GM23338 (cell line): ENCODE measurements at regions not wholly inside any gene's neighbourhood (a gene's known extent, or its start where the extent isn't known, plus 50 kb on each side); places are given as distances from the start of the nearest gene placed in this dataset.

Source experiments
- ATAC-seq: fragments of 200-7000 bp; cut with Tn5 transposase; 3 replicates; pipeline ENCODE4 v1.9.1; 2020
- DNase-seq: peaks from one replicate; pipeline ENCODE4 v3.0.0-alpha.2; 2015; ENCODE audit warnings: low spot score
- H2AFZ ChIP-seq: fragments of 200-600 bp; sonication (generic); 2 replicates; pipeline ENCODE4 v1.8.0; 2016; ENCODE audit warnings: antibody characterized with exemption, mild to moderate bottlenecking, moderate library complexity
- H3F3A ChIP-seq: fragments of 200-600 bp; sonication (generic); replicated peaks from 2 replicates; pipeline ENCODE4 v1.8.0; 2017; ENCODE audit warnings: antibody characterized with exemption, mixed run types, low read depth
- H3K27ac ChIP-seq: fragments of 200-600 bp; sonication (generic); 2 replicates; pipeline ENCODE4 v1.6.1; 2016; ENCODE audit warnings: low read depth
- H3K27me3 ChIP-seq: fragments of 200-600 bp; sonication (generic); 2 replicates; pipeline ENCODE4 v1.8.0; 2016; ENCODE audit warnings: mild to moderate bottlenecking, mixed run types, moderate library complexity; ENCODE audit not compliant: insufficient read depth
- H3K36me3 ChIP-seq: fragments of 200-600 bp; sonication (generic); 2 replicates; pipeline ENCODE4 v1.8.0; 2016; ENCODE audit warnings: mild to moderate bottlenecking; ENCODE audit not compliant: insufficient read depth
- H3K4me1 ChIP-seq: fragments of 200-600 bp; sonication (generic); 2 replicates; pipeline ENCODE4 v1.8.0; 2016; ENCODE audit warnings: mild to moderate bottlenecking, moderate library complexity; ENCODE audit not compliant: insufficient read depth
- H3K4me2 ChIP-seq: fragments of 200-600 bp; sonication (generic); 2 replicates; pipeline ENCODE4 v1.7.1; 2017; ENCODE audit warnings: mixed run types
- H3K4me3 ChIP-seq: fragments of 200-600 bp; sonication (generic); 2 replicates; pipeline ENCODE4 v1.6.1; 2016; ENCODE audit warnings: mixed run types
- H3K79me2 ChIP-seq: fragments of 200-600 bp; sonication (generic); replicated peaks from 2 replicates; pipeline ENCODE4 v1.8.0; 2017; ENCODE audit warnings: mild to moderate bottlenecking; ENCODE audit not compliant: insufficient read depth
- H3K9me2 ChIP-seq: fragments of 200-600 bp; sonication (generic); 2 replicates; pipeline ENCODE4 v1.8.0; 2017; ENCODE audit not compliant: insufficient read depth
- H4K20me1 ChIP-seq: fragments of 200-600 bp; sonication (generic); replicated peaks from 2 replicates; pipeline ENCODE4 v1.8.0; 2017; ENCODE audit warnings: mild to moderate bottlenecking; ENCODE audit not compliant: insufficient read depth
- H3K27ac Mint-ChIP-seq: 2 replicates; pipeline ENCODE4 v1.8.0; 2020; ENCODE audit warnings: inconsistent platforms, mild to moderate bottlenecking, moderate library complexity, mixed read lengths
- H3K27me3 Mint-ChIP-seq: 3 replicates; pipeline ENCODE4 v1.8.0; 2022; ENCODE audit warnings: low read depth, mild to moderate bottlenecking, moderate library complexity, mixed read lengths, inconsistent platforms; ENCODE audit not compliant: insufficient read depth, poor library complexity
- H3K36me3 Mint-ChIP-seq: 3 replicates; pipeline ENCODE4 v1.8.0; 2021; ENCODE audit warnings: low read depth, mild to moderate bottlenecking, inconsistent platforms, moderate library complexity, mixed read lengths
- H3K4me1 Mint-ChIP-seq: 3 replicates; pipeline ENCODE4 v1.8.0; 2020; ENCODE audit warnings: mild to moderate bottlenecking, inconsistent platforms, mixed read lengths
- H3K4me3 Mint-ChIP-seq: 3 replicates; pipeline ENCODE4 v1.8.0; 2021; ENCODE audit warnings: moderate library complexity, mild to moderate bottlenecking, inconsistent platforms, mixed read lengths
- H3K9me3 Mint-ChIP-seq: 3 replicates; pipeline ENCODE4 v1.8.0; 2020; ENCODE audit warnings: moderate library complexity, mild to moderate bottlenecking, inconsistent platforms, mixed read lengths
- CREB1 ChIP-seq: fragments of 250-450 bp; sonication (Bioruptor Pico); IDR thresholded peaks from 2 replicates; pipeline ENCODE4 v1.5.0; 2020; ENCODE audit warnings: low read depth, mild to moderate bottlenecking, moderate library complexity
- EZH2 ChIP-seq: fragments of 200-600 bp; sonication (generic); IDR thresholded peaks from one replicate; pipeline ENCODE4 v1.8.0; 2017; ENCODE audit warnings: antibody characterized with exemption, mild to moderate bottlenecking, low read depth; ENCODE audit not compliant: unreplicated experiment
- EZH2phosphoT487 ChIP-seq: fragments of 200-600 bp; sonication (generic); IDR thresholded peaks from one replicate; pipeline ENCODE4 v1.8.1; 2018; ENCODE audit warnings: antibody characterized with exemption; ENCODE audit not compliant: unreplicated experiment
- JUNB ChIP-seq: IDR thresholded peaks from one replicate; pipeline ENCODE4 v1.6.1; 2016; ENCODE audit warnings: antibody characterized with exemption; ENCODE audit not compliant: unreplicated experiment
- NANOG ChIP-seq: IDR thresholded peaks from 2 replicates; pipeline ENCODE4 v1.6.1; 2016; ENCODE audit warnings: antibody characterized with exemption, borderline replicate concordance
- POLR2AphosphoS5 ChIP-seq: IDR thresholded peaks from 2 replicates; pipeline ENCODE4 v1.6.1; 2016; ENCODE audit warnings: antibody characterized with exemption, low read depth
- STAT1 ChIP-seq: IDR thresholded peaks from one replicate; pipeline ENCODE4 v1.6.1; 2016; ENCODE audit warnings: antibody characterized with exemption; ENCODE audit not compliant: unreplicated experiment
- ZNF114 ChIP-seq: fragments of 250-450 bp; sonication (Bioruptor Pico); IDR thresholded peaks from 2 replicates; pipeline ENCODE4 v1.5.0; 2020; ENCODE audit warnings: mild to moderate bottlenecking, moderate library complexity
- ZNF331 ChIP-seq: fragments of 250-450 bp; sonication (Bioruptor Pico); IDR thresholded peaks from 2 replicates; pipeline ENCODE4 v1.5.0; 2020; ENCODE audit warnings: low read depth, mild to moderate bottlenecking, moderate library complexity
- TF ChIP-seq, protein P1 (sequence below): IDR thresholded peaks from one replicate; pipeline ENCODE4 v1.6.1; 2018; ENCODE audit warnings: antibody characterized with exemption; ENCODE audit not compliant: unreplicated experiment
- TF ChIP-seq, protein P2 (sequence below): fragments of 250-450 bp; sonication (Bioruptor Pico); IDR thresholded peaks from 2 replicates; pipeline ENCODE4 v1.5.0; 2020; ENCODE audit warnings: mild to moderate bottlenecking, moderate library complexity
- TF ChIP-seq, protein P3 (sequence below), 2 experiments: fragments of 200-600 bp in 1 of 2; sonication (generic) in 1 of 2; conservative IDR thresholded peaks; 2 replicates each; pipeline versions ENCODE4 v1.5.1 to v1.6.1; 2016 to 2017; ENCODE audit warnings: antibody characterized with exemption in 2 of 2, low read depth in 2 of 2, mild to moderate bottlenecking in 2 of 2, moderate library complexity in 1 of 2
- TF ChIP-seq, protein P4 (sequence below): IDR thresholded peaks from 2 replicates; pipeline ENCODE4 v1.6.1; 2016; ENCODE audit warnings: antibody characterized with exemption

DNA sequence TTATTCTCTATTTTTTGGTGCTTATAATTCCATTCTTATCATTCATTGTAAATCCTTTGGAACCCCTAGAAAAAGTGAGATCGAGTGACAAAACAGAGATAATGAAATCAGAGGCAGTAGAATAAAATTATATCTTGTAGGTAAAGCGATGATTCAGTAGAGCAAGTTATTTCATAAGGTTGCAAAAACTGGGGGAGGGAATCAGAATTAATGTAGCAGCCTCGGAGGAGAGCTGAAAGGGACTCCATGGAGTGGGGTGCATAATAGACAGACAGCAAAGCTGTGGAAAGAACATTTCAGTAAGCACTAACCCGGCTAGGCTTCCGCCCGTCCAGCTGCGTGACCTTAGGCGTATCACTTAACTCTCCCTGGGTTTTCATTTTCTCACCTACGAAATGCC, 289.7 kb downstream of the EN1 start (continued):
- no peak for TF ChIP-seq CREB1 (CRISPR knock-in tag)

DNA sequence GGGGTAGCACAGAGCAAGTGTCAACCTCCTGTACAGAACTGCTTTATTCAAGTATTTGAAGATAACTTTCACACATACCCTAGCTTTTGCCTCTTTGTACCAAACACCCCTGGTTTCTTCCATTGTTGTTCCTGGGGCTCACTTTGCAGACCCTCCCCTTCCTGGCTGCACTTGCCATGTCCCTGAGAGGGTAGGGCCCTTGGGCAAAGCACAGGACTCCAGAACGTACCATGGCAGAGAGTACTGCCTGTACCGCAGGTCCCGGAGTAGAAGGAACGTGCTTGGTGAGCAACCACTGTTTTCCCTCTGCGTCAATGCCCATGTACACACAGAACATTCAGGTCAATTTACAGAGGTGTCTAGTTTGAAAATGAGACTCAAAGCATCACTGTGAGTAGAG, 290.4 kb downstream of the EN1 start:
- TF ChIP-seq, protein P1, sequence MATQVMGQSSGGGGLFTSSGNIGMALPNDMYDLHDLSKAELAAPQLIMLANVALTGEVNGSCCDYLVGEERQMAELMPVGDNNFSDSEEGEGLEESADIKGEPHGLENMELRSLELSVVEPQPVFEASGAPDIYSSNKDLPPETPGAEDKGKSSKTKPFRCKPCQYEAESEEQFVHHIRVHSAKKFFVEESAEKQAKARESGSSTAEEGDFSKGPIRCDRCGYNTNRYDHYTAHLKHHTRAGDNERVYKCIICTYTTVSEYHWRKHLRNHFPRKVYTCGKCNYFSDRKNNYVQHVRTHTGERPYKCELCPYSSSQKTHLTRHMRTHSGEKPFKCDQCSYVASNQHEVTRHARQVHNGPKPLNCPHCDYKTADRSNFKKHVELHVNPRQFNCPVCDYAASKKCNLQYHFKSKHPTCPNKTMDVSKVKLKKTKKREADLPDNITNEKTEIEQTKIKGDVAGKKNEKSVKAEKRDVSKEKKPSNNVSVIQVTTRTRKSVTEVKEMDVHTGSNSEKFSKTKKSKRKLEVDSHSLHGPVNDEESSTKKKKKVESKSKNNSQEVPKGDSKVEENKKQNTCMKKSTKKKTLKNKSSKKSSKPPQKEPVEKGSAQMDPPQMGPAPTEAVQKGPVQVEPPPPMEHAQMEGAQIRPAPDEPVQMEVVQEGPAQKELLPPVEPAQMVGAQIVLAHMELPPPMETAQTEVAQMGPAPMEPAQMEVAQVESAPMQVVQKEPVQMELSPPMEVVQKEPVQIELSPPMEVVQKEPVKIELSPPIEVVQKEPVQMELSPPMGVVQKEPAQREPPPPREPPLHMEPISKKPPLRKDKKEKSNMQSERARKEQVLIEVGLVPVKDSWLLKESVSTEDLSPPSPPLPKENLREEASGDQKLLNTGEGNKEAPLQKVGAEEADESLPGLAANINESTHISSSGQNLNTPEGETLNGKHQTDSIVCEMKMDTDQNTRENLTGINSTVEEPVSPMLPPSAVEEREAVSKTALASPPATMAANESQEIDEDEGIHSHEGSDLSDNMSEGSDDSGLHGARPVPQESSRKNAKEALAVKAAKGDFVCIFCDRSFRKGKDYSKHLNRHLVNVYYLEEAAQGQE: no peak
- TF ChIP-seq EZH2phosphoT487: no peak
- TF ChIP-seq POLR2AphosphoS5: no peak
- TF ChIP-seq JUNB: no peak
- TF ChIP-seq STAT1: no peak
- TF ChIP-seq EZH2: no peak
- TF ChIP-seq ZNF114 (CRISPR knock-in tag): no peak
- TF ChIP-seq, protein P2, sequence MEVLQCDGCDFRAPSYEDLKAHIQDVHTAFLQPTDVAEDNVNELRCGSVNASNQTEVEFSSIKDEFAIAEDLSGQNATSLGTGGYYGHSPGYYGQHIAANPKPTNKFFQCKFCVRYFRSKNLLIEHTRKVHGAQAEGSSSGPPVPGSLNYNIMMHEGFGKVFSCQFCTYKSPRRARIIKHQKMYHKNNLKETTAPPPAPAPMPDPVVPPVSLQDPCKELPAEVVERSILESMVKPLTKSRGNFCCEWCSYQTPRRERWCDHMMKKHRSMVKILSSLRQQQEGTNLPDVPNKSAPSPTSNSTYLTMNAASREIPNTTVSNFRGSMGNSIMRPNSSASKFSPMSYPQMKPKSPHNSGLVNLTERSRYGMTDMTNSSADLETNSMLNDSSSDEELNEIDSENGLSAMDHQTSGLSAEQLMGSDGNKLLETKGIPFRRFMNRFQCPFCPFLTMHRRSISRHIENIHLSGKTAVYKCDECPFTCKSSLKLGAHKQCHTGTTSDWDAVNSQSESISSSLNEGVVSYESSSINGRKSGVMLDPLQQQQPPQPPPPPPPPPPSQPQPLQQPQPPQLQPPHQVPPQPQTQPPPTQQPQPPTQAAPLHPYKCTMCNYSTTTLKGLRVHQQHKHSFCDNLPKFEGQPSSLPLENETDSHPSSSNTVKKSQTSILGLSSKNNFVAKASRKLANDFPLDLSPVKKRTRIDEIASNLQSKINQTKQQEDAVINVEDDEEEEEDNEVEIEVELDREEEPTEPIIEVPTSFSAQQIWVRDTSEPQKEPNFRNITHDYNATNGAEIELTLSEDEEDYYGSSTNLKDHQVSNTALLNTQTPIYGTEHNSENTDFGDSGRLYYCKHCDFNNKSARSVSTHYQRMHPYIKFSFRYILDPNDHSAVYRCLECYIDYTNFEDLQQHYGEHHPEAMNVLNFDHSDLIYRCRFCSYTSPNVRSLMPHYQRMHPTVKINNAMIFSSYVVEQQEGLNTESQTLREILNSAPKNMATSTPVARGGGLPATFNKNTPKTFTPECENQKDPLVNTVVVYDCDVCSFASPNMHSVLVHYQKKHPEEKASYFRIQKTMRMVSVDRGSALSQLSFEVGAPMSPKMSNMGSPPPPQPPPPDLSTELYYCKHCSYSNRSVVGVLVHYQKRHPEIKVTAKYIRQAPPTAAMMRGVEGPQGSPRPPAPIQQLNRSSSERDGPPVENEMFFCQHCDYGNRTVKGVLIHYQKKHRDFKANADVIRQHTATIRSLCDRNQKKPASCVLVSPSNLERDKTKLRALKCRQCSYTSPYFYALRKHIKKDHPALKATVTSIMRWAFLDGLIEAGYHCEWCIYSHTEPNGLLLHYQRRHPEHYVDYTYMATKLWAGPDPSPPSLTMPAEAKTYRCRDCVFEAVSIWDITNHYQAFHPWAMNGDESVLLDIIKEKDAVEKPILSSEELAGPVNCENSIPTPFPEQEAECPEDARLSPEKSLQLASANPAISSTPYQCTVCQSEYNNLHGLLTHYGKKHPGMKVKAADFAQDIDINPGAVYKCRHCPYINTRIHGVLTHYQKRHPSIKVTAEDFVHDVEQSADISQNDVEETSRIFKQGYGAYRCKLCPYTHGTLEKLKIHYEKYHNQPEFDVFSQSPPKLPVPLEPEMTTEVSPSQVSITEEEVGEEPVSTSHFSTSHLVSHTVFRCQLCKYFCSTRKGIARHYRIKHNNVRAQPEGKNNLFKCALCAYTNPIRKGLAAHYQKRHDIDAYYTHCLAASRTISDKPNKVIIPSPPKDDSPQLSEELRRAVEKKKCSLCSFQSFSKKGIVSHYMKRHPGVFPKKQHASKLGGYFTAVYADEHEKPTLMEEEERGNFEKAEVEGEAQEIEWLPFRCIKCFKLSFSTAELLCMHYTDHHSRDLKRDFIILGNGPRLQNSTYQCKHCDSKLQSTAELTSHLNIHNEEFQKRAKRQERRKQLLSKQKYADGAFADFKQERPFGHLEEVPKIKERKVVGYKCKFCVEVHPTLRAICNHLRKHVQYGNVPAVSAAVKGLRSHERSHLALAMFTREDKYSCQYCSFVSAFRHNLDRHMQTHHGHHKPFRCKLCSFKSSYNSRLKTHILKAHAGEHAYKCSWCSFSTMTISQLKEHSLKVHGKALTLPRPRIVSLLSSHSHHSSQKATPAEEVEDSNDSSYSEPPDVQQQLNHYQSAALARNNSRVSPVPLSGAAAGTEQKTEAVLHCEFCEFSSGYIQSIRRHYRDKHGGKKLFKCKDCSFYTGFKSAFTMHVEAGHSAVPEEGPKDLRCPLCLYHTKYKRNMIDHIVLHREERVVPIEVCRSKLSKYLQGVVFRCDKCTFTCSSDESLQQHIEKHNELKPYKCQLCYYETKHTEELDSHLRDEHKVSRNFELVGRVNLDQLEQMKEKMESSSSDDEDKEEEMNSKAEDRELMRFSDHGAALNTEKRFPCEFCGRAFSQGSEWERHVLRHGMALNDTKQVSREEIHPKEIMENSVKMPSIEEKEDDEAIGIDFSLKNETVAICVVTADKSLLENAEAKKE: no peak
- no peak for TF ChIP-seq CREB1 (CRISPR knock-in tag)
- TF ChIP-seq, protein P3, sequence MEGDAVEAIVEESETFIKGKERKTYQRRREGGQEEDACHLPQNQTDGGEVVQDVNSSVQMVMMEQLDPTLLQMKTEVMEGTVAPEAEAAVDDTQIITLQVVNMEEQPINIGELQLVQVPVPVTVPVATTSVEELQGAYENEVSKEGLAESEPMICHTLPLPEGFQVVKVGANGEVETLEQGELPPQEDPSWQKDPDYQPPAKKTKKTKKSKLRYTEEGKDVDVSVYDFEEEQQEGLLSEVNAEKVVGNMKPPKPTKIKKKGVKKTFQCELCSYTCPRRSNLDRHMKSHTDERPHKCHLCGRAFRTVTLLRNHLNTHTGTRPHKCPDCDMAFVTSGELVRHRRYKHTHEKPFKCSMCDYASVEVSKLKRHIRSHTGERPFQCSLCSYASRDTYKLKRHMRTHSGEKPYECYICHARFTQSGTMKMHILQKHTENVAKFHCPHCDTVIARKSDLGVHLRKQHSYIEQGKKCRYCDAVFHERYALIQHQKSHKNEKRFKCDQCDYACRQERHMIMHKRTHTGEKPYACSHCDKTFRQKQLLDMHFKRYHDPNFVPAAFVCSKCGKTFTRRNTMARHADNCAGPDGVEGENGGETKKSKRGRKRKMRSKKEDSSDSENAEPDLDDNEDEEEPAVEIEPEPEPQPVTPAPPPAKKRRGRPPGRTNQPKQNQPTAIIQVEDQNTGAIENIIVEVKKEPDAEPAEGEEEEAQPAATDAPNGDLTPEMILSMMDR (conservative IDR thresholded peaks at IDR 0.05; ENCODE audit: low read depth in 2 of 2): no peak
- no peak for TF ChIP-seq NANOG
- TF ChIP-seq, protein P4, sequence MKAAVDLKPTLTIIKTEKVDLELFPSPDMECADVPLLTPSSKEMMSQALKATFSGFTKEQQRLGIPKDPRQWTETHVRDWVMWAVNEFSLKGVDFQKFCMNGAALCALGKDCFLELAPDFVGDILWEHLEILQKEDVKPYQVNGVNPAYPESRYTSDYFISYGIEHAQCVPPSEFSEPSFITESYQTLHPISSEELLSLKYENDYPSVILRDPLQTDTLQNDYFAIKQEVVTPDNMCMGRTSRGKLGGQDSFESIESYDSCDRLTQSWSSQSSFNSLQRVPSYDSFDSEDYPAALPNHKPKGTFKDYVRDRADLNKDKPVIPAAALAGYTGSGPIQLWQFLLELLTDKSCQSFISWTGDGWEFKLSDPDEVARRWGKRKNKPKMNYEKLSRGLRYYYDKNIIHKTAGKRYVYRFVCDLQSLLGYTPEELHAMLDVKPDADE: no peak
- TF ChIP-seq ZNF331 (CRISPR knock-in tag): no peak
- Mint-ChIP-seq H3K4me1 (peaks cover 7% of the 10 kb centered on the region), H3K36me3 (no peaks in the 10 kb centered on the region), H3K27me3 (peaks cover 2% of the 10 kb centered on the region), H3K4me3 (no peak overlapping the region), H3K9me3 (no peaks in the 10 kb centered on the region), H3K27ac (no peak overlapping the region)
- no peak overlapping the region for H3K4me2 ChIP-seq
- H3K27me3 ChIP-seq: no peaks in the 10 kb centered on the region
- no peak overlapping the region for H3K27ac ChIP-seq
- ATAC-seq: no peak
- H3K9me2 ChIP-seq: peaks cover 34% of the 10 kb centered on the region
- no peaks in the 10 kb centered on the region for H4K20me1 ChIP-seq
- no peak overlapping the region for H3K4me3 ChIP-seq
- H2AFZ ChIP-seq: no peak overlapping the region
- H3F3A ChIP-seq: no peaks in the 10 kb centered on the region
- H3K79me2 ChIP-seq: no peaks in the 10 kb centered on the region
- no peaks in the 10 kb centered on the region for H3K36me3 ChIP-seq
- no peaks in the 10 kb centered on the region for H3K4me1 ChIP-seq
- no peak for DNase-seq
